CD8-positive, alpha-beta memory T cell (primary cell): ENCODE measurements at regions not wholly inside any gene's neighbourhood (a gene's known extent, or its start where the extent isn't known, plus 50 kb on each side); places are given as distances from the start of the nearest gene placed in this dataset.
"Not testable (repeated sequence)": the region's sequence is repeated elsewhere in the genome, so short reads cannot be mapped to it uniquely, and the experiment has no call there.

Experiments used
- CTCF ChIA-PET: fragments of 350-600 bp; sonication (Branson Sonifier 250); formaldehyde crosslinking; loops from one replicate; lab custom pipeline; 2021; ENCODE audit warnings: antibody characterized with exemption; lab: Charles Lee
- POLR2A ChIA-PET: fragments of 350-600 bp; sonication (Branson Sonifier 250); formaldehyde crosslinking; loops from one replicate; lab custom pipeline; 2021; ENCODE audit warnings: antibody characterized with exemption; lab: Charles Lee
- DNase-seq, 5 donors: peaks; one replicate each; pipeline versions ENCODE4 v3.0.0 to v3.0.0-alpha.2; 2020 to 2022; ENCODE audit warnings: mixed read lengths in 1 of 5
- H3K27ac ChIP-seq: one replicate; pipeline ENCODE4 v1.7.0; 2013; ENCODE audit warnings: low read depth, mild to moderate bottlenecking, low read length, moderate library complexity
- H3K27me3 ChIP-seq: 2 replicates; pipeline ENCODE4 v1.7.0; 2013; ENCODE audit warnings: low read length, mild to moderate bottlenecking; ENCODE audit not compliant: insufficient read depth, poor library complexity, severe bottlenecking
- H3K36me3 ChIP-seq: 2 replicates; pipeline ENCODE4 v1.7.0; 2013; ENCODE audit warnings: mild to moderate bottlenecking, low read length, moderate library complexity; ENCODE audit not compliant: insufficient read depth
- H3K4me1 ChIP-seq: 2 replicates; pipeline ENCODE4 v1.7.0; 2013; ENCODE audit warnings: mild to moderate bottlenecking, low read length, moderate library complexity; ENCODE audit not compliant: insufficient read depth
- H3K4me3 ChIP-seq: 2 replicates; pipeline ENCODE4 v1.7.0; 2013; ENCODE audit warnings: mild to moderate bottlenecking, low read length
- H3K9me3 ChIP-seq: 2 replicates; pipeline ENCODE4 v1.7.0; 2013; ENCODE audit warnings: mild to moderate bottlenecking, low read length
- H3K27ac Mint-ChIP-seq, 8 donors: one replicate each; pipeline ENCODE4 v1.8.0; 2020 to 2021; ENCODE audit warnings: mixed read lengths in 8 of 8, mild to moderate bottlenecking in 6 of 8, inconsistent platforms in 3 of 8, moderate library complexity in 3 of 8
- H3K27me3 Mint-ChIP-seq, 2 donors: one replicate each; pipeline ENCODE4 v1.8.0; 2020 to 2021; ENCODE audit warnings: mixed read lengths in 2 of 2, mild to moderate bottlenecking in 1 of 2, moderate library complexity in 1 of 2
- H3K36me3 Mint-ChIP-seq, 3 donors: one replicate each; pipeline ENCODE4 v1.8.0; 2020 to 2021; ENCODE audit warnings: mixed read lengths in 3 of 3, inconsistent platforms in 1 of 3, mild to moderate bottlenecking in 1 of 3
- H3K4me1 Mint-ChIP-seq, 3 donors: one replicate each; pipeline ENCODE4 v1.8.0; 2020 to 2021; ENCODE audit warnings: mixed read lengths in 3 of 3, inconsistent platforms in 1 of 3, mild to moderate bottlenecking in 1 of 3
- H3K4me3 Mint-ChIP-seq, 7 donors: one replicate each; pipeline ENCODE4 v1.8.0; 2020 to 2021; ENCODE audit warnings: mixed read lengths in 7 of 7, mild to moderate bottlenecking in 6 of 7, moderate library complexity in 4 of 7, inconsistent platforms in 2 of 7
- H3K9me3 Mint-ChIP-seq, 5 donors: one replicate each; pipeline ENCODE4 v1.8.0; 2020 to 2022; ENCODE audit warnings: mixed read lengths in 5 of 5, mild to moderate bottlenecking in 3 of 5, moderate library complexity in 2 of 5, inconsistent platforms in 1 of 5

DNA sequence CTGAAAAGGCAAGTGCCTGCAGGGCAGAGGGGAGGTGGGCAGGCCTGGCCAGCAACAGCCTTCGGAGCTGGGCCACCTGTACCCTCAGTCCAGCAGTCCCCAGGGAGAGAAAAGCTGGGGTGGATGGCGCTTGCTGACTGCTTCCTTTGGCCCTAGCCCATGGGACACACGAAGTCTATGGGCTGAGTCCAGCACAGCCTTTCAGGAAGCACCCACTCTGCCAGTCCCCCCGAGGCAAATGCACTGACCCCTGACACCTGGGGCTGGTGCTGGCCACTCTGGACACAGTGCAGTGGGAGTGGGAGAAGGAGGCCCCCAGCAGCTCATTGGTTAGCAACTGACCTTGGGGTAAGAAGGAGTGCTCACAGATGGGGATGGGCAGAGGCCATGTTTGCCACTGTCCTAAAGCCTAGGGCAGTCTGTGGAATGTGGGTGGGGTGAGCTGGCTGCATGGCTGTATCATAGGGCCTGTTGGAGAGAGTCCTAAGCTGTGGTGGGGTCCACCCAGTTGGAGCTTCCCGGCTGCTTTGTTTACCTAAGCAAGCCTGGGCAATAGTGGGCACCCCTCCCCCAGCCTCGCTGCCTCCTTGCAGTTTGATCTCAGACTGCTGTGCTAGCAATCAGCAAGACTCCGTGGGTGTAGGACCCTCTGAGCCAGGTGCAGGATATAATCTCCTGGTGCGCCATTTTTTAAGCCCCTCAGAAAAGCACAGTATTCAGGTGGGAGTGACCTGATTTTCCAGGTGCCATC, 240.2 kb downstream of the ANKRD30B start:
- H3K27me3 Mint-ChIP-seq, H3K27ac ChIP-seq, H3K27ac Mint-ChIP-seq, DNase-seq, H3K36me3 Mint-ChIP-seq, H3K36me3 ChIP-seq, H3K9me3 ChIP-seq, H3K4me1 Mint-ChIP-seq, CTCF ChIA-PET, POLR2A ChIA-PET, H3K27me3 ChIP-seq, H3K4me1 ChIP-seq, H3K4me3 Mint-ChIP-seq, H3K9me3 Mint-ChIP-seq, H3K4me3 ChIP-seq: not testable (repeated sequence)

DNA sequence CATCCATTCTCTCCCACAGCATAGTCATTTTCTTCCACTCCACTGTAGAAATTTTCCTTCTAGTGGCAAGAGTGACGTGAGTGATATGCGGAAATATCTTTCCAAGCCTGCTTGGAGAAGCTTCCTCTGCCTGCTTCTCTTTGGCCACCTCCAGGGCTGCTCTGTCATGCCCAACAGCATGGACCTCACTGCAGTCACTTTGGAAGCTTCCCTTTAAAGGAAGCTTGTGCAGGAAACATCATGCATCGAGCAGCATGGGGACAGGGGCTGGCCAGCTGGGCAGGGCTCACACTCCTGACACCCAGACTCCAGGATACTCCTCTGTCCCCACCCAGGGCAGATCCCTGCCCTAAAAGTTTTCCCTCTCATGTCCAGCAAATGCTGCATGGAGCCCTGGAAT, 241.6 kb downstream of the ANKRD30B start:
- H3K4me1 Mint-ChIP-seq, H3K4me1 ChIP-seq, CTCF ChIA-PET, DNase-seq, H3K9me3 Mint-ChIP-seq, H3K27me3 ChIP-seq, H3K4me3 Mint-ChIP-seq, H3K36me3 Mint-ChIP-seq, H3K4me3 ChIP-seq, H3K27ac ChIP-seq, H3K27ac Mint-ChIP-seq, POLR2A ChIA-PET, H3K36me3 ChIP-seq, H3K9me3 ChIP-seq, H3K27me3 Mint-ChIP-seq: not testable (repeated sequence)

DNA sequence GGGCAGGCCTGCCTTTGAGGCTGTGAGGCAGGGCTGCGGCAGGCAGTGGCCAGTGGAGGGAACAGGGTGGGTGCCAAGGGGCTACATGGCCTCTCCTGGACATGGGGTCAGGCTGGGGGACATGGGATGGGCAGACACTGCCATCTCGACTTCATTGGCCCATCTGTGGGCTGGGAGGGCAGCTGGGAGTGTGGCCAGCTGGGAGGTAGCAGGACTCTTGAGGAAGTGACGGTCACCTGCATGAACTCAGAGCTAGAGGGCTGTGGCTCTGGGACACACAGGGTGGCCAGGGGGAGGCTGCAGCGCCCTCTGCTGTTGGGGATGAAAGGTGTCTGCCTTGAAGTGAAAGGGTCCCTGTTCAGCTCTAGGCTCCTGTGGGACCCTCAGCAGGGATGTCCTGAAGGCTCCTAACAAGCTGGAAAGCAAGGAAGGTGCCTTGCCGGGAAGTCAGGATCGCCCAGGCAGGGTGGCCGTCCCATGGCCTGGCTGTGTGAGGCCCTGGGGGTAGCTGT, 244.0 kb downstream of the ANKRD30B start:
- H3K27me3 ChIP-seq, CTCF ChIA-PET, H3K27ac Mint-ChIP-seq, H3K9me3 Mint-ChIP-seq, H3K4me1 ChIP-seq, POLR2A ChIA-PET, H3K36me3 Mint-ChIP-seq, H3K4me1 Mint-ChIP-seq, DNase-seq, H3K27me3 Mint-ChIP-seq, H3K36me3 ChIP-seq, H3K27ac ChIP-seq, H3K4me3 ChIP-seq, H3K4me3 Mint-ChIP-seq, H3K9me3 ChIP-seq: not testable (repeated sequence)

DNA sequence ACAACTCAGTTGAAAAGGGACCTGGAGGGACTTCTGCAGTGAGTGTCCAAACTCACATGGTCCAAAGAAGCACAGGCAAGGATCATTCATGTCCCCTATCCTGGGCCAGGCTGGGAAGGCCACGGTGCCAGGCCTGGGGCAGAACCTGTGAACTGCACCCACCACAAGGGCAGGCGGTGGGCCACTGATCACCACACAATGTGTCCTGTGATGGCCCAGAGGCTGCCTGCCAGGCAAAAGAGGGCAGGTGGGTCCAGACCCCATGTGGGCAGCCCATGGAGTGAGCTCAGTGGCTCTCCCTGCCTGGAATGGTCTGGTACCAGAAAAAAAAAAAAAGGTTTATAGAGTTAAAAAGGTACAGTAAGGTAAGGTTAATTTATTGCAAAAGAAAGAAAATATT, 244.8 kb downstream of the ANKRD30B start:
- H3K27ac Mint-ChIP-seq, H3K9me3 Mint-ChIP-seq, H3K27ac ChIP-seq, H3K36me3 ChIP-seq, H3K4me3 ChIP-seq, H3K4me1 Mint-ChIP-seq, DNase-seq, H3K27me3 Mint-ChIP-seq, H3K27me3 ChIP-seq, H3K9me3 ChIP-seq, POLR2A ChIA-PET, H3K4me3 Mint-ChIP-seq, H3K36me3 Mint-ChIP-seq, H3K4me1 ChIP-seq, CTCF ChIA-PET: not testable (repeated sequence)

DNA sequence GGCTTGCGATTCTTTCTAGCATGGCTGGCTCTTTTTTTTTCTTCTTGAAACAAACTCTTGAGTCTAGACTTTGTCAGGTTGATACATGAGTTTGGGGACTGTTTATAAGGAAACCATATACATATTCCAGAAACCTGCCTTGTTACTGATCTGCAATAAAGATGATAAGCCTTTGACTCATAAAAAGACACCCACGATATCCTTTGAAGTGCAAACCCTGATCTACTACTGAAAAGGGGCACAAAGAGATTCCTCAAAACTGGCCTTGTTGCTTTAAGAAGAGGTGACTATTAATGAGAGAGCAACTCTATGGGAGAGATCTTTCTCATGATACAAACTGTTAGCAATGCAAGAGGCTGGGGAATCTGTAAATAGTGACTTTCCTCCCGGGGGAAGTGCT, 247.1 kb downstream of the ANKRD30B start:
- H3K4me3 ChIP-seq, H3K9me3 Mint-ChIP-seq, H3K36me3 ChIP-seq, CTCF ChIA-PET, H3K27ac Mint-ChIP-seq, H3K9me3 ChIP-seq, H3K4me3 Mint-ChIP-seq, H3K4me1 ChIP-seq, H3K4me1 Mint-ChIP-seq, DNase-seq, POLR2A ChIA-PET, H3K27ac ChIP-seq, H3K27me3 Mint-ChIP-seq, H3K27me3 ChIP-seq, H3K36me3 Mint-ChIP-seq: not testable (repeated sequence)

DNA sequence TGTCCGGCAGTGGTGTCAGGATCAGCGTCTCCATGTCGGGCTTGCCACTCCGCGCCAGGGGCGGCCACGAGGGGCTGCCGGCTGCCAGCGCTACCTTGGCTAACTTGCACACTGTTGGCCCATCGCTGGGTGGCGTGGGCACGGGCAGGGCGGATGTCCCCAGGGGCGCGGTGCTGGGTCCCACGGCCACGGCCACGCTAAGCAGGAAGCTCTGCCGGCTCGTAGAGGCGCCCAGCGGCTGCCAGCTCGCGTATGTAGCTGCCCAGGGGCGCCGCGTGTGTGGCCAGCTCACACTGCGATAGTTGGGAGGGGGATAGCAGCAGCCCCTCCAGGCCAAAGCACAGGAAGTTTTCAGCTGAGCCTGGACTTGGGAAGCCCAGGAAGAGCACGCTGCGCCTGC, 249.4 kb downstream of the ANKRD30B start:
- H3K4me3 Mint-ChIP-seq: no peak overlapping the region
- Histone ChIP-seq H3K9me3 (no peaks in the 10 kb centered on the region), H3K4me1 (no peaks in the 10 kb centered on the region), H3K27ac (no peak overlapping the region), H3K36me3 (no peaks in the 10 kb centered on the region), H3K4me3 (no peak overlapping the region), H3K27me3 (no peaks in the 10 kb centered on the region)
- peaks cover 0 to 4% (median 0%) of the 10 kb centered on the region in 5 donors for H3K9me3 Mint-ChIP-seq
- H3K36me3 Mint-ChIP-seq: no peaks in the 10 kb centered on the region
- H3K27me3 Mint-ChIP-seq: no peaks in the 10 kb centered on the region
- H3K27ac Mint-ChIP-seq: no peak overlapping the region
- CTCF ChIA-PET: no interaction called here
- POLR2A ChIA-PET: no interaction called here
- H3K4me1 Mint-ChIP-seq: no peaks in the 10 kb centered on the region
- DNase-seq: no peak

DNA sequence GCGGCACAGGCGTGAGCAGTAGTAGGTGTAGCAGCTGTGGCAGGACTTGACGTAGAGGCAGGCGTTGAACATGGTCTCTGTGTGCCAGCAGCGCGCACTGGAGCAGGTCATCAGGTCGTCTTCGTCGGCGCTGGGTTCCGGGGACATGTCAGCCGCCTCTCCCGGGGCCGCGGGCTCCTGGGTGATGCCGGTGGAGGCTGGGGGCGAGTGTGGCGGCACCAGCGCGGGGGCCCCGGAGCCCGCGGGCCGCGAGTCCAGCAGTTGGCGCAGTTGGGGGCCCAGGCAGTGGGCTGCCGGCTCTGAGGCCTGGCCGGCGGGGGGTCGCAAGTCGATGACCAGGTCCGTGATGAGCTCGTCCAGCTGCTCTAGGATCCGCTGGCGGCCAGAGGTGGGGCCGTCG, 249.9 kb downstream of the ANKRD30B start:
- H3K27ac ChIP-seq, H3K36me3 Mint-ChIP-seq, CTCF ChIA-PET, DNase-seq, H3K9me3 ChIP-seq, H3K27ac Mint-ChIP-seq, H3K4me1 ChIP-seq, H3K9me3 Mint-ChIP-seq, H3K4me3 Mint-ChIP-seq, H3K36me3 ChIP-seq, H3K4me3 ChIP-seq, H3K27me3 Mint-ChIP-seq, H3K4me1 Mint-ChIP-seq, H3K27me3 ChIP-seq, POLR2A ChIA-PET: not testable (repeated sequence)

DNA sequence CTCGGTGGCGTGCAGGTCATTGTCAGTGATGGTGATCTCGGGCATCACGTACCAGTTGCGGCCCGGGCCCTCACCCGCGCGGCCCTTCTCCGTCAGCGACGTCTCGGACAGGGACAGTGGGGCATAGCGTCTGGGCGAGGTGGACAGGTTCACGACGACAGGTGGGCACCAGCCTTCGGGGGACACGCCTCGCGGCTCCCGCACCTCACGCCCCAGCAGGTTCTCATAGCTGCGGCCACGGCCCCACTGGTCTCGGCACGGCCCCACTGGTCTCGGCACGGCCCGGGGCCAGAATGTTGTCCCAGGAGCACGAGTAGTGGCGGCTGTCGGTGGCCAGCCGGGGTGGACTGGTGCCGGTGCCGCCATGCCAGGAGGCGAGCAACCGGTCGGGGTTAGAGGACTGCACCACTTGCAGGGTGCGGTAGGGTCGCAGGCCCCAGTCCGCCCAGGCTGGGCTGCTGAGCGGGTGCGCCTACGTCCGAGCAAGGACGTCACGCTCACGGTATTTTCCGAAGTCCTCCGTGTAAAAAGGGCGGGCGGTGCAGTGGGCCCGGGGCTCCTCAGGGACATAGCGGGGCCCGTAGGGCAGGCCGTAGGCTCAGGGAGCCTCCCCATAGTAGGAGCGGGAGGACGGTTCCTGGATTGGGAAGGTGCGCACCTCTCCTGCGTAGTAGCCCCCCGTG, 250.5 kb downstream of the ANKRD30B start:
- H3K36me3 Mint-ChIP-seq, CTCF ChIA-PET, H3K4me3 ChIP-seq, DNase-seq, H3K9me3 ChIP-seq, POLR2A ChIA-PET, H3K27me3 Mint-ChIP-seq, H3K4me1 ChIP-seq, H3K27ac Mint-ChIP-seq, H3K4me3 Mint-ChIP-seq, H3K9me3 Mint-ChIP-seq, H3K27ac ChIP-seq, H3K36me3 ChIP-seq, H3K4me1 Mint-ChIP-seq, H3K27me3 ChIP-seq: not testable (repeated sequence)
